RWPE2 (cell line): ENCODE measurements at regions not wholly inside any gene's neighbourhood (a gene's known extent, or its start where the extent isn't known, plus 50 kb on each side); places are given as distances from the start of the nearest gene placed in this dataset.

Experiments used
- ATAC-seq: fragments of 200-7000 bp; cut with Tn5 transposase; 3 replicates; pipeline ENCODE4 v1.9.1; 2021; ENCODE audit warnings: low read depth
- DNase-seq: peaks from one replicate; pipeline ENCODE4 v3.0.0-alpha.2; 2020; ENCODE audit warnings: low spot score
- H3K27ac ChIP-seq: fragments of 450-650 bp; 2 replicates; pipeline ENCODE4 v1.5.1; 2017; ENCODE audit warnings: mild to moderate bottlenecking; ENCODE audit not compliant: poor library complexity, severe bottlenecking
- H3K27me3 ChIP-seq: fragments of 250-450 bp; sonication (Bioruptor Pico); 2 replicates; pipeline ENCODE4 v1.5.1; 2021; ENCODE audit warnings: mild to moderate bottlenecking, moderate library complexity; ENCODE audit not compliant: insufficient read depth, poor library complexity, severe bottlenecking
- H3K36me3 ChIP-seq: fragments of 250-450 bp; sonication (Bioruptor Pico); 2 replicates; pipeline ENCODE4 v1.5.1; 2020; ENCODE audit warnings: low read depth, mild to moderate bottlenecking, moderate library complexity
- H3K4me1 ChIP-seq: fragments of 250-450 bp; sonication (Bioruptor Pico); 2 replicates; pipeline ENCODE4 v1.5.1; 2021; ENCODE audit warnings: mild to moderate bottlenecking, moderate library complexity; ENCODE audit not compliant: insufficient read depth, poor library complexity, severe bottlenecking
- H3K4me3 ChIP-seq: fragments of 250-450 bp; sonication (Bioruptor Pico); 2 replicates; pipeline ENCODE4 v1.5.1; 2021; ENCODE audit warnings: mild to moderate bottlenecking, moderate library complexity; ENCODE audit not compliant: severe bottlenecking
- H3K9me3 ChIP-seq: fragments of 250-450 bp; sonication (Bioruptor Pico); 2 replicates; pipeline ENCODE4 v1.5.1; 2021; ENCODE audit warnings: mild to moderate bottlenecking, moderate library complexity; ENCODE audit not compliant: severe bottlenecking
- CTCF ChIP-seq: fragments of 450-650 bp; IDR thresholded peaks from one replicate; pipeline ENCODE4 v1.5.1; 2017; ENCODE audit warnings: mild to moderate bottlenecking, moderate library complexity; ENCODE audit not compliant: poor library complexity, severe bottlenecking

- Histone ChIP-seq H3K27me3 (no peaks in the 10 kb centered on the region), H3K9me3 (no peaks in the 10 kb centered on the region), H3K4me3 (no peak overlapping the region), H3K4me1 (peaks cover 10% of the 10 kb centered on the region), H3K27ac (peak overlapping the region; percentile 26), H3K36me3 (no peaks in the 10 kb centered on the region)
- TF ChIP-seq CTCF = no peak
- ATAC-seq (no peak), DNase-seq (no peak)
Observed at GRCh38 chr1:80251591-80251990, 1245.1 kb upstream of the ADGRL4 start.

GRCh38 chr1:80251171-80251570 is 1244.6 kb upstream of the ADGRL4 start:
- Histone ChIP-seq H3K4me3 (no peak overlapping the region), H3K27ac (peak overlapping the region; percentile 26), H3K4me1 (peaks cover 10% of the 10 kb centered on the region), H3K9me3 (no peaks in the 10 kb centered on the region), H3K36me3 (no peaks in the 10 kb centered on the region), H3K27me3 (no peaks in the 10 kb centered on the region)
- no peak for DNase-seq
- no peak for TF ChIP-seq CTCF
- ATAC-seq = no peak

- Histone ChIP-seq H3K4me1 (peaks cover 10% of the 10 kb centered on the region), H3K9me3 (no peaks in the 10 kb centered on the region), H3K27ac (peak overlapping the region; percentile 26), H3K4me3 (no peak overlapping the region), H3K36me3 (no peaks in the 10 kb centered on the region), H3K27me3 (no peaks in the 10 kb centered on the region)
- ATAC-seq (peak; percentile 96), DNase-seq (no peak)
- no peak for TF ChIP-seq CTCF
Observed at GRCh38 chr1:80250573-80251168, 1244.1 kb upstream of the ADGRL4 start.

- Histone ChIP-seq H3K27me3 (no peaks in the 10 kb centered on the region), H3K4me3 (no peak overlapping the region), H3K9me3 (no peaks in the 10 kb centered on the region), H3K4me1 (peaks cover 10% of the 10 kb centered on the region), H3K27ac (no peak overlapping the region), H3K36me3 (no peaks in the 10 kb centered on the region)
- no peak for TF ChIP-seq CTCF
- ATAC-seq (no peak), DNase-seq (no peak)
Observed at GRCh38 chr1:80249699-80250098, 1243.2 kb upstream of the ADGRL4 start.

GRCh38 chr1:80248886-80249285 is 1242.4 kb upstream of the ADGRL4 start:
- Histone ChIP-seq H3K4me3 (no peak overlapping the region), H3K4me1 (peaks cover 10% of the 10 kb centered on the region), H3K36me3 (no peaks in the 10 kb centered on the region), H3K27ac (no peak overlapping the region), H3K27me3 (no peaks in the 10 kb centered on the region), H3K9me3 (no peaks in the 10 kb centered on the region)
- no peak for DNase-seq
- ATAC-seq = peak; percentile 48
- TF ChIP-seq CTCF = no peak
